Endothelial cell of umbilical vein (primary cell): ENCODE measurements at regions not wholly inside any gene's neighbourhood (a gene's known extent, or its start where the extent isn't known, plus 50 kb on each side); places are given as distances from the start of the nearest gene placed in this dataset.

Experiments used
- BruUV-seq: library from RNA; stranded (reverse); fragments of 400-500 nt; replicated peaks from 2 replicates; lab custom pipeline; 2021; lab: Mats Ljungman, UMichigan
- CTCF ChIA-PET: fragments of 300-600, 350-600 bp; sonication (Branson Sonifier 250); formaldehyde crosslinking; loops from one replicate; lab custom pipeline; 2021; ENCODE audit warnings: antibody characterized with exemption, inconsistent platforms; lab: Charles Lee
- POLR2A ChIA-PET: fragments of 300-600, 350-600 bp; sonication (Branson Sonifier 250); formaldehyde crosslinking; loops from one replicate; lab custom pipeline; 2021; ENCODE audit warnings: antibody characterized with exemption, inconsistent platforms; lab: Charles Lee
- DNase-seq: peaks from one replicate; pipeline ENCODE4 v3.0.0-alpha.2; 2011; ENCODE audit warnings: low read depth, low spot score
- FAIRE-seq: peaks from 2 replicates; lab custom pipeline; 2011; peaks lifted over from hg19 to GRCh38; lab: Jason Lieb, UNC
- H2AFZ ChIP-seq: 2 replicates; pipeline ENCODE4 v1.6.0; 2012; ENCODE audit warnings: low read depth, low read length, control low read depth, inconsistent platforms
- H3K27ac ChIP-seq: 2 replicates; pipeline ENCODE4 v1.5.1; 2011; ENCODE audit warnings: low read depth, mild to moderate bottlenecking, control low read depth, low read length, moderate library complexity; ENCODE audit not compliant: insufficient read depth
- H3K27me3 ChIP-seq, 2 experiments: 2 replicates each; pipeline versions ENCODE4 v1.6.0 to v1.6.1; 2011; ENCODE audit warnings: low read length in 2 of 2, mixed read lengths in 1 of 2; ENCODE audit not compliant: control insufficient read depth in 2 of 2, insufficient read depth in 2 of 2
- H3K36me3 ChIP-seq, 2 experiments: 2 replicates in 1 of 2; 3 replicates in 1 of 2; pipeline ENCODE4 v1.5.1; 2011; ENCODE audit warnings: low read length in 2 of 2, mild to moderate bottlenecking in 1 of 2, moderate library complexity in 1 of 2; ENCODE audit not compliant: control insufficient read depth in 2 of 2, insufficient read depth in 2 of 2; ENCODE audit errors: extremely low read depth in 1 of 2
- H3K4me1 ChIP-seq: 3 replicates; pipeline ENCODE4 v1.5.1; 2011; ENCODE audit warnings: mild to moderate bottlenecking, low read length; ENCODE audit not compliant: control insufficient read depth, insufficient read depth; ENCODE audit errors: extremely low read depth
- H3K4me2 ChIP-seq: 2 replicates; pipeline ENCODE4 v1.6.1; 2011; ENCODE audit warnings: low read length, control low read depth, mixed read lengths; ENCODE audit not compliant: insufficient read depth
- H3K4me3 ChIP-seq, 3 experiments: fragments of 200-600 bp in 1 of 3; sonication (generic), shearing (Covaris generic) in 1 of 3; replicated peaks in 1 of 3; 2 replicates each; pipeline ENCODE4 v1.5.1; 2011 to 2016; ENCODE audit warnings: control low read depth in 3 of 3, low read length in 3 of 3, mild to moderate bottlenecking in 2 of 3, inconsistent platforms in 1 of 3, low read depth in 1 of 3, moderate library complexity in 1 of 3; ENCODE audit not compliant: insufficient read depth in 1 of 3
- H3K79me2 ChIP-seq: 2 replicates; pipeline ENCODE4 v1.6.0; 2012; ENCODE audit warnings: low read length, inconsistent platforms; ENCODE audit not compliant: control insufficient read depth, insufficient read depth
- H3K9ac ChIP-seq: replicated peaks from 2 replicates; pipeline ENCODE3; 2011; ENCODE audit warnings: low read length, control low read depth; ENCODE audit not compliant: insufficient read depth; ENCODE audit errors: extremely low read depth
- H3K9me1 ChIP-seq: replicated peaks from 3 replicates; pipeline ENCODE4 v1.6.0; 2011; ENCODE audit warnings: mild to moderate bottlenecking, low read length; ENCODE audit not compliant: control insufficient read depth, insufficient read depth; ENCODE audit errors: extremely low read depth
- H3K9me3 ChIP-seq: replicated peaks from 2 replicates; pipeline ENCODE4 v1.5.1; 2012; ENCODE audit warnings: low read length, inconsistent platforms; ENCODE audit not compliant: control insufficient read depth, insufficient read depth
- H4K20me1 ChIP-seq: replicated peaks from 2 replicates; pipeline ENCODE3; 2011; ENCODE audit warnings: mild to moderate bottlenecking, low read length; ENCODE audit not compliant: control insufficient read depth, insufficient read depth; ENCODE audit errors: extremely low read depth
- EZH2 ChIP-seq: IDR thresholded peaks from 2 replicates; pipeline ENCODE4 v1.6.1; 2012; ENCODE audit warnings: borderline replicate concordance, low read depth, mild to moderate bottlenecking, moderate library complexity, low read length, inconsistent platforms; ENCODE audit not compliant: severe bottlenecking
- FOS ChIP-seq: IDR thresholded peaks from 2 replicates; pipeline ENCODE4 v1.6.1; 2011; ENCODE audit warnings: mild to moderate bottlenecking, low read length, moderate library complexity, borderline replicate concordance; ENCODE audit not compliant: insufficient read depth
- GATA2 ChIP-seq: IDR thresholded peaks from 2 replicates; pipeline ENCODE4 v1.7.0; 2011; ENCODE audit warnings: low read depth, mild to moderate bottlenecking, moderate library complexity, mixed read lengths, low read length; ENCODE audit not compliant: insufficient read length, insufficient read depth
- JUN ChIP-seq: IDR thresholded peaks from 2 replicates; pipeline ENCODE4 v1.6.1; 2011; ENCODE audit warnings: borderline replicate concordance, low read depth; ENCODE audit not compliant: insufficient read length, insufficient read depth
- MAX ChIP-seq: IDR thresholded peaks from 2 replicates; pipeline ENCODE4 v1.6.1; 2011; ENCODE audit not compliant: insufficient read depth, insufficient read length
- MYC ChIP-seq: IDR thresholded peaks from one replicate; pipeline ENCODE4 v1.6.1; 2011; ENCODE audit warnings: mild to moderate bottlenecking, low read depth, low read length
- POLR2A ChIP-seq: IDR thresholded peaks from 2 replicates; pipeline ENCODE4 v1.6.1; 2012; ENCODE audit warnings: low read depth, mild to moderate bottlenecking, control low read depth, low read length
- POLR2AphosphoS5 ChIP-seq: IDR thresholded peaks from 2 replicates; pipeline ENCODE4 v1.6.1; 2012; ENCODE audit warnings: low read depth, mild to moderate bottlenecking, control low read depth, low read length, moderate library complexity; ENCODE audit not compliant: insufficient read depth
- dilution Hi-C: fragments of 300-500 bp; cut with MboI; formaldehyde crosslinking; loops from one replicate; pipeline ENCODE4 v1.15.0; 2019; ENCODE audit warnings: low sequenced_read_pairs; ENCODE audit not compliant: extremely low pct_ligation_motif_present
- intact Hi-C: fragments of 100-400 bp; cut with micrococcal nuclease; formaldehyde crosslinking; loops from one replicate; pipeline ENCODE4 v1.10.0; 2022
- TF ChIP-seq, protein P1 (sequence below), 2 donors: IDR thresholded peaks; 1 replicate in 1 of 2; 2 replicates in 1 of 2; pipeline ENCODE4 v1.5.1; 2011; ENCODE audit warnings: low read length in 2 of 2, mild to moderate bottlenecking in 2 of 2, moderate library complexity in 2 of 2, control low read depth in 1 of 2, inconsistent platforms in 1 of 2, low read depth in 1 of 2; ENCODE audit not compliant: insufficient read depth in 1 of 2; ENCODE audit errors: extremely low read depth in 1 of 2

DNA sequence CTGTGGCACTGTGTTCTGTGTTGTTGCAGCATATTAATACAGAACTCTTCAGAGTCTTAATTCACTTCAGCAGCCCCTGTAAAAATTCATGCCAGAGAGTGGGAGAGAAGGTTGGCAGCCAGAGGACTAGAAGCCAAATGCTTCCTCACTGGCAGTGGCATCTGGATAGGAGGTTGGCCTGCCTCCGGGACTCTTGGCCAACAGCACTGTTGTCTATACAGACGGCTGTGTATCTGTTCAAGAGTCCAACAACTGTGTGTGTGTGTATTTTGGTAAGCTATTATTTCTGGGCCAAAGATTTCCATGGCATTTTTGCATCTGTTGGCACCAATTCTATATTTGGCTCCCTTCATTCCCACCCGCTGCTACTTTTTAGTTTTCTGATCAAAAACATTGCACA, 156.0 kb upstream of the SOX2 start:
- Histone ChIP-seq H3K79me2 (no peaks in the 10 kb centered on the region), H3K27me3 (no peaks in the 10 kb centered on the region), H4K20me1 (no peaks in the 10 kb centered on the region), H3K36me3 (no peaks in the 10 kb centered on the region), H3K4me2 (no peak overlapping the region), H3K9me1 (no peaks in the 10 kb centered on the region), H3K9ac (no peak overlapping the region), H3K4me1 (no peaks in the 10 kb centered on the region), H3K27ac (no peak overlapping the region), H3K4me3 (no peak overlapping the region), H2AFZ (no peak overlapping the region), H3K9me3 (no peaks in the 10 kb centered on the region)
- ChIA-PET POLR2A (no interaction called here), CTCF (interaction anchor here (1.3 kb wide), 1 partner anchor 15 kb away, joined by 4 read pairs; no protein-coding TSS in a partner anchor)
- TF ChIP-seq MYC (no peak), MAX (no peak), FOS (no peak), GATA2 (no peak), POLR2A (no peak), POLR2AphosphoS5 (no peak), EZH2 (no peak), JUN (no peak)
- TF ChIP-seq, protein P1, sequence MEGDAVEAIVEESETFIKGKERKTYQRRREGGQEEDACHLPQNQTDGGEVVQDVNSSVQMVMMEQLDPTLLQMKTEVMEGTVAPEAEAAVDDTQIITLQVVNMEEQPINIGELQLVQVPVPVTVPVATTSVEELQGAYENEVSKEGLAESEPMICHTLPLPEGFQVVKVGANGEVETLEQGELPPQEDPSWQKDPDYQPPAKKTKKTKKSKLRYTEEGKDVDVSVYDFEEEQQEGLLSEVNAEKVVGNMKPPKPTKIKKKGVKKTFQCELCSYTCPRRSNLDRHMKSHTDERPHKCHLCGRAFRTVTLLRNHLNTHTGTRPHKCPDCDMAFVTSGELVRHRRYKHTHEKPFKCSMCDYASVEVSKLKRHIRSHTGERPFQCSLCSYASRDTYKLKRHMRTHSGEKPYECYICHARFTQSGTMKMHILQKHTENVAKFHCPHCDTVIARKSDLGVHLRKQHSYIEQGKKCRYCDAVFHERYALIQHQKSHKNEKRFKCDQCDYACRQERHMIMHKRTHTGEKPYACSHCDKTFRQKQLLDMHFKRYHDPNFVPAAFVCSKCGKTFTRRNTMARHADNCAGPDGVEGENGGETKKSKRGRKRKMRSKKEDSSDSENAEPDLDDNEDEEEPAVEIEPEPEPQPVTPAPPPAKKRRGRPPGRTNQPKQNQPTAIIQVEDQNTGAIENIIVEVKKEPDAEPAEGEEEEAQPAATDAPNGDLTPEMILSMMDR (IDR thresholded peaks at IDR 0.05; ENCODE audit: extremely low read depth in 1 of 2, insufficient read depth in 1 of 2, low read depth in 1 of 2, low read length in 2 of 2) = no peak
- dilution Hi-C loops = no loop called here
- BruUV-seq = no TSS peak
- FAIRE-seq (no peak), DNase-seq (no peak)
- intact Hi-C loops = no loop called here
